A673 (cell line): ENCODE measurements at regions not wholly inside any gene's neighbourhood (a gene's known extent, or its start where the extent isn't known, plus 50 kb on each side); places are given as distances from the start of the nearest gene placed in this dataset.

ENCODE experiments used
- BruUV-seq: library from RNA; stranded (reverse); fragments of 400-500 nt; replicated peaks from 2 replicates; lab custom pipeline; 2021; lab: Mats Ljungman, UMichigan
- CTCF ChIA-PET: fragments of 300-600 bp; sonication (Branson Sonifier 250); formaldehyde crosslinking; loops from one replicate; lab custom pipeline; 2022; ENCODE audit warnings: antibody characterized with exemption; lab: Charles Lee
- POLR2A ChIA-PET: fragments of 300-600 bp; sonication (Branson Sonifier 250); formaldehyde crosslinking; loops from one replicate; lab custom pipeline; 2022; ENCODE audit warnings: antibody characterized with exemption; ENCODE audit not compliant: low non-redundant PET; lab: Charles Lee
- DNase-seq: peaks from one replicate; pipeline ENCODE4 v3.0.0-alpha.2; 2015; ENCODE audit warnings: low spot score
- H3K27ac ChIP-seq: fragments of 200-600 bp; sonication (generic); 2 replicates; pipeline ENCODE4 v1.5.1; 2016; ENCODE audit warnings: mixed run types, low read depth, mild to moderate bottlenecking, mixed read lengths, antibody characterized with exemption, low read length; ENCODE audit not compliant: poor library complexity, severe bottlenecking
- H3K27me3 ChIP-seq: fragments of 200-600 bp; sonication (generic); replicated peaks from 2 replicates; pipeline ENCODE4 v1.6.1; 2017; ENCODE audit warnings: mixed run types, low read depth, mild to moderate bottlenecking, mixed read lengths, antibody characterized with exemption, low read length; ENCODE audit not compliant: insufficient read depth, poor library complexity
- H3K36me3 ChIP-seq: fragments of 200-600 bp; sonication (generic); 2 replicates; pipeline ENCODE4 v1.6.1; 2016; ENCODE audit warnings: mixed run types, mild to moderate bottlenecking, mixed read lengths, antibody characterized with exemption, low read length; ENCODE audit not compliant: insufficient read depth, poor library complexity, severe bottlenecking
- H3K4me1 ChIP-seq: fragments of 200-600 bp; sonication (generic); 2 replicates; pipeline ENCODE4 v1.6.1; 2017; ENCODE audit warnings: mixed run types, mild to moderate bottlenecking, mixed read lengths, antibody characterized with exemption, low read length; ENCODE audit not compliant: insufficient read depth, poor library complexity, severe bottlenecking
- H3K4me3 ChIP-seq: fragments of 200-600 bp; sonication (generic); 2 replicates; pipeline ENCODE4 v1.5.1; 2016; ENCODE audit warnings: low read depth, mixed run types, mild to moderate bottlenecking, mixed read lengths, low read length; ENCODE audit not compliant: poor library complexity, severe bottlenecking
- H3K9me3 ChIP-seq: fragments of 200-600 bp; sonication (generic); 2 replicates; pipeline ENCODE4 v1.6.1; 2016; ENCODE audit warnings: mixed run types, low read depth, mild to moderate bottlenecking, mixed read lengths, antibody characterized with exemption, low read length; ENCODE audit not compliant: poor library complexity, severe bottlenecking
- EZH2 ChIP-seq: fragments of 200-600 bp; sonication (generic); IDR thresholded peaks from 2 replicates; pipeline ENCODE4 v1.6.1; 2017; ENCODE audit warnings: borderline replicate concordance, low read depth, mild to moderate bottlenecking, mixed read lengths, antibody characterized with exemption, low read length; ENCODE audit not compliant: poor library complexity, severe bottlenecking
- intact Hi-C: fragments of 100-400 bp; cut with micrococcal nuclease; formaldehyde crosslinking; loops from one replicate; pipeline ENCODE4 v1.10.0; 2022; ENCODE audit not compliant: unreplicated experiment
- TF ChIP-seq, protein P1 (sequence below): fragments of 300-800, 200-600 bp; sonication (generic); conservative IDR thresholded peaks from 2 replicates; pipeline ENCODE4 v1.5.1; 2017; ENCODE audit warnings: low read depth, mild to moderate bottlenecking, antibody characterized with exemption, low read length, moderate library complexity, mixed read lengths

DNA sequence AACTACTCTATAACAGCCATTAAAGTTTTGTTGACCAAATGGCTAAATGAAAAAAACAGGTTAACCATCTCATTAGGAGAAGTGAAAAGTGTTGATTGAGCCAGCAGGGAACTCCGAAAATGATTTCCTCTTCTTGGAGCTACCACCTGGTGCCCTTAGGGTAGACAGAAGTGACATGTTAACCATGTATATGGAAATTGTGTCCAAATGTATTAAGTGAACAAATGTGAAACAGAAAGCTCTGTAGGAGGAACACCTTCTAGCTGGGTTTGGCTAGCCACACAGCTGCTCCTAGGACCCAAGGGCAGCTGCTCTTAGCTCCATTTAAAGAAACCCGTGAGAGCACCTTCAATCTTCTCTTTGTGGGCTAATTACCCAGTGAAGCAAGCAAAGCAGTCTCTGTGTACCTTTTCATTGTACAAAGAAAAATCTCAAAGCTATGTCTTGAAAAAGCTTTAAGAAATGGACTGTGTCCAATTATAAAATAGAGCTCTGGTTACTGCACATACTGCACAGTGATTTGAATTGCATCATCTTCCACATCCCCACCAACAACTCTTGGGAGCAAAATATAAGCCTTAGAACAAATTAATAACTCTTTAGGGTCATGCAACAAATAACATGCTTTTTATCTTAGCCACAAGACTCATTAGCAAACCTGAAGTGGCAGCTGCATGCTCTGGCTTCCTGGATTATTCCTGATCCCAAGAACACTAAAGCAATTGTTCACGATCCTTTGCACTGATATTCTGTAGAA lies 59.2 kb upstream of the PARM1 start:
- no peak for DNase-seq
- Histone ChIP-seq H3K36me3 (no peaks in the 10 kb centered on the region), H3K9me3 (no peaks in the 10 kb centered on the region), H3K4me1 (peaks cover 15% of the 10 kb centered on the region), H3K27ac (no peak overlapping the region), H3K4me3 (no peak overlapping the region), H3K27me3 (no peaks in the 10 kb centered on the region)
- ChIA-PET CTCF (no interaction called here), POLR2A (no interaction called here)
- intact Hi-C loops, result loop anchor here (2.0 to 10.0 kb wide), 2 partner anchors 59 to 421 kb away; partner anchors contain the start of gene PARM1
- no TSS peak for BruUV-seq
- TF ChIP-seq, protein P1, sequence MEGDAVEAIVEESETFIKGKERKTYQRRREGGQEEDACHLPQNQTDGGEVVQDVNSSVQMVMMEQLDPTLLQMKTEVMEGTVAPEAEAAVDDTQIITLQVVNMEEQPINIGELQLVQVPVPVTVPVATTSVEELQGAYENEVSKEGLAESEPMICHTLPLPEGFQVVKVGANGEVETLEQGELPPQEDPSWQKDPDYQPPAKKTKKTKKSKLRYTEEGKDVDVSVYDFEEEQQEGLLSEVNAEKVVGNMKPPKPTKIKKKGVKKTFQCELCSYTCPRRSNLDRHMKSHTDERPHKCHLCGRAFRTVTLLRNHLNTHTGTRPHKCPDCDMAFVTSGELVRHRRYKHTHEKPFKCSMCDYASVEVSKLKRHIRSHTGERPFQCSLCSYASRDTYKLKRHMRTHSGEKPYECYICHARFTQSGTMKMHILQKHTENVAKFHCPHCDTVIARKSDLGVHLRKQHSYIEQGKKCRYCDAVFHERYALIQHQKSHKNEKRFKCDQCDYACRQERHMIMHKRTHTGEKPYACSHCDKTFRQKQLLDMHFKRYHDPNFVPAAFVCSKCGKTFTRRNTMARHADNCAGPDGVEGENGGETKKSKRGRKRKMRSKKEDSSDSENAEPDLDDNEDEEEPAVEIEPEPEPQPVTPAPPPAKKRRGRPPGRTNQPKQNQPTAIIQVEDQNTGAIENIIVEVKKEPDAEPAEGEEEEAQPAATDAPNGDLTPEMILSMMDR, result no peak
- no peak for TF ChIP-seq EZH2

DNA sequence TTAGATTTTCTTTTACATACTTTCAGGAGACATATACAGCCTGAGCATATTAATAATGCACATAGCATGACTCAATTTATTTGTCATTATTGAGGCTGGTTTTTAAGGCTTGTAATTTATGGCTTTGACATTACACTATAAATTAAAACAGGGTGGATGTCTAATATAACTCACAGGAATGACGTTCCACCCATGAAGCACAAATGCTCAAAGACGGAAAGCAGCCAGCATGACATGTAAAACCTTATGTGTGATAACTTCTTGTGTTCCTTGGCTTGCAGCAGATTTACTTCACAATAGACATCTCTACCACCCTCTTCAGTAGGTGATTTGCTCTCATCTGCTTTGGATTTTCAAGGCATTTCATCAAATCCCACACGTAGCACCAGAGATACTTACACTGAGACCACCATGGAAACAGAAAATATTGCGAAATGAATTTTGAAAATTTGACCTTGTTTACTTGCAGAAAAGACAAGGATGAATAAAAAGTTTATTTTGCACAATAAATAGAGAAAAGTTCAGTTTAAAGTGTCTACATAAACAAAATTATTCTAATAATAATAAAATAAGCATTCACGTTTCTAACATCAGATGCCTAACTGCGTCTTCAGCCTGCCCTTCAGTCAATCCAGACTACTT lies 64.7 kb upstream of the BTC start:
- TF ChIP-seq EZH2, result no peak
- TF ChIP-seq, protein P1, result no peak
- Histone ChIP-seq H3K4me3 (no peak overlapping the region), H3K27ac (no peak overlapping the region), H3K9me3 (no peaks in the 10 kb centered on the region), H3K4me1 (no peaks in the 10 kb centered on the region), H3K36me3 (no peaks in the 10 kb centered on the region), H3K27me3 (no peaks in the 10 kb centered on the region)
- no TSS peak for BruUV-seq
- ChIA-PET CTCF (no interaction called here), POLR2A (no interaction called here)
- DNase-seq, result no peak
- intact Hi-C loops, result no loop called here

DNA sequence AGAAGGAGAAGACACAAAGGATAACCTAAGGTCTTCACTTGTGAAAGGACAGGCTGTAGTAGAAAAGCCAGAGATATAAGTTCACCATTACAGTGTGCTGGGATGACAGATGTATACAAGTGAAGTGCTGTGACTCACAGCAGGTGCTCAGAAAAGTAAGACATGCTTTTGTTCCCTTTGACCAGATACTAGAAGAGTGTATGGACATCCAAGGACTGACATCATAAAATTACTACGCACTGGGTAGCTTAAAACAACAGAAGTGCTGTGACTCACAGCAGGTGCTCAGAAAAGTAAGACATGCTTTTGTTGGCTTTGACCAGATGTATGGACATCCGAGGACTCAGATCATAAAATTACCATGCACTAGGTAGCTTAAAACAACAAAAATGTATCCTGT lies 61.6 kb upstream of the BTC start:
- no peaks in the 10 kb centered on the region for H3K4me1 ChIP-seq
- ChIA-PET CTCF (no interaction called here), POLR2A (no interaction called here)
- no peaks in the 10 kb centered on the region for H3K9me3 ChIP-seq
- no peaks in the 10 kb centered on the region for H3K27me3 ChIP-seq
- no TSS peak for BruUV-seq
- DNase-seq, result no peak
- no peak overlapping the region for H3K27ac ChIP-seq
- TF ChIP-seq, protein P1, result no peak
- no peak for TF ChIP-seq EZH2
- H3K4me3 ChIP-seq, result no peak overlapping the region
- intact Hi-C loops, result no loop called here
- no peaks in the 10 kb centered on the region for H3K36me3 ChIP-seq
